ENCODE measurements at regions not wholly inside any gene's neighbourhood (a gene's known extent, or its start where the extent isn't known, plus 50 kb on each side); places are given as distances from the start of the nearest gene placed in this dataset.

DNA sequence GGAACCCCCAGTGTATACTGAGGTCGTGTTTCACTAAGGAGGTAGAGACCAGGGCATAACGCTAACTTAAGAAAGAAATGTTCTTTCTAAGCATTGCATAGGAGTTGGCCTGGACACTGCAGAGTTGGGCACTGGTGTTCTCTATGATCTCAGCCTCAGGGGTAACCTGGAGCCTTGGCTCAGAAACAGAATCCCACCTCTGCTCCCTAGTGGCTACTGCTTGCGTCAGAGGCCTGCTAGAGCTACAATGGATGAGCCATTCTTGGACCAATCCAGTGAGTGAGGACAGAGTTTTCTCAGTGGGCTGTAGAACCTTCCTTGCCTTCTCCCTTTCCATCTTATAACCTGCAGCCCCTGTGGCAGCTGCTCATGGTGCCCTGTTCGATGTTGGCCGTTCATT is 324.4 kb upstream of the CELF4 start:
- H3K4me3 ChIP-seq, result no peak overlapping the region
- H3K36me3 ChIP-seq, result no peaks in the 10 kb centered on the region
- no peak overlapping the region for H3K27ac ChIP-seq
- no peak for DNase-seq (ENCODE audit: low spot score)
- H3K9me3 ChIP-seq, result no peaks in the 10 kb centered on the region
- H3K4me1 ChIP-seq (ENCODE audit: control insufficient read depth in 1 of 2, low read depth in 2 of 2), result no peaks in the 10 kb centered on the region
- ATAC-seq (ENCODE audit: insufficient number of reproducible peaks, low FRiP score, low read depth), result no peak
- TF ChIP-seq, protein P1, sequence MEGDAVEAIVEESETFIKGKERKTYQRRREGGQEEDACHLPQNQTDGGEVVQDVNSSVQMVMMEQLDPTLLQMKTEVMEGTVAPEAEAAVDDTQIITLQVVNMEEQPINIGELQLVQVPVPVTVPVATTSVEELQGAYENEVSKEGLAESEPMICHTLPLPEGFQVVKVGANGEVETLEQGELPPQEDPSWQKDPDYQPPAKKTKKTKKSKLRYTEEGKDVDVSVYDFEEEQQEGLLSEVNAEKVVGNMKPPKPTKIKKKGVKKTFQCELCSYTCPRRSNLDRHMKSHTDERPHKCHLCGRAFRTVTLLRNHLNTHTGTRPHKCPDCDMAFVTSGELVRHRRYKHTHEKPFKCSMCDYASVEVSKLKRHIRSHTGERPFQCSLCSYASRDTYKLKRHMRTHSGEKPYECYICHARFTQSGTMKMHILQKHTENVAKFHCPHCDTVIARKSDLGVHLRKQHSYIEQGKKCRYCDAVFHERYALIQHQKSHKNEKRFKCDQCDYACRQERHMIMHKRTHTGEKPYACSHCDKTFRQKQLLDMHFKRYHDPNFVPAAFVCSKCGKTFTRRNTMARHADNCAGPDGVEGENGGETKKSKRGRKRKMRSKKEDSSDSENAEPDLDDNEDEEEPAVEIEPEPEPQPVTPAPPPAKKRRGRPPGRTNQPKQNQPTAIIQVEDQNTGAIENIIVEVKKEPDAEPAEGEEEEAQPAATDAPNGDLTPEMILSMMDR (IDR thresholded peaks at IDR 0.05), result no peak
- no peaks in the 10 kb centered on the region for H3K27me3 ChIP-seq (replicated peaks; ENCODE audit: insufficient read depth)

DNA sequence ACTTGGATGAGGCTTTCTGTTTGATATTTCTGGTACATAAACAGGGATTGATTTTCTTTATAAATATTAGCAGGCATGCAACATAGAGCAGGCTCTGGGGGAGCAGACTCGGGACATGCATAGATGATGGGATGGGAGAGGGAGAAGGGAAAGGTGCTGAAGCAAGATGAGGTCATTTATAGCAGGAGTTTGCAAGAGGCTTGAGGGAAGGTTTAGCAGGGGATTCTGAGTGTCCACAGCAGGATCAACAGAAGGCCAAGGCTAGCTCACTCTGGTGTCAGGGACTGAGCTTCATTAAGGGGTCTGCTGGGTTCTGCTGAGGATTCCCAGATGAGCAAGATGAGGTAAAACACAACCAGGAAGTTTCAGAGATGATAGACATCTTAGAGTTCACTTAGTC is 309.1 kb upstream of the CELF4 start:
- no peak for DNase-seq (ENCODE audit: low spot score)
- no peak for ATAC-seq (ENCODE audit: insufficient number of reproducible peaks, low FRiP score, low read depth)
- Histone ChIP-seq H3K36me3 (no peaks in the 10 kb centered on the region), H3K4me1 (ENCODE audit: control insufficient read depth in 1 of 2, low read depth in 2 of 2) (no peaks in the 10 kb centered on the region), H3K9me3 (no peaks in the 10 kb centered on the region), H3K27ac (no peak overlapping the region), H3K27me3 (replicated peaks; ENCODE audit: insufficient read depth) (no peaks in the 10 kb centered on the region), H3K4me3 (no peak overlapping the region)
- TF ChIP-seq, protein P1 (IDR thresholded peaks at IDR 0.05), result no peak

DNA sequence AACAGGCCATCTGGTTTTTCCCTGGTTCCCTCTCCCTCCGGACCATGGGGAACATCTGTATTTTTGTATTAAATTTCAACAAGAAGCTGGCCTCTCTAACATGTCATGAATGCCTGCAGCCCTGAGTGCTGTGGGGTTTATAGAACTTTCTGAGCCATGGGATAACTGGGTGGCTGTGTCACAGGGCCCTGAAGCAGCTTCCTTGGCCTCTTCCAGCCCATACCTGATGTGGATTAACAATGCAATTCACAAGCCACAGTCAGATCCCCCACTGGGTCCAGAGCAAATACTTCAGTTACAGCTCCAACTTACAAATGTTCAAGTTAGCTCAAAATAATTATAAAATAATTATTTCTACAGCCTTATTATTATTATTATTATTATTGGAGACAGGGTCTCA is 307.8 kb upstream of the CELF4 start:
- H3K9me3 ChIP-seq, result no peaks in the 10 kb centered on the region
- H3K27ac ChIP-seq, result no peak overlapping the region
- TF ChIP-seq, protein P1 (IDR thresholded peaks at IDR 0.05), result no peak
- H3K36me3 ChIP-seq, result no peaks in the 10 kb centered on the region
- H3K4me1 ChIP-seq (ENCODE audit: control insufficient read depth in 1 of 2, low read depth in 2 of 2), result no peaks in the 10 kb centered on the region
- no peaks in the 10 kb centered on the region for H3K27me3 ChIP-seq (replicated peaks; ENCODE audit: insufficient read depth)
- no peak for DNase-seq (ENCODE audit: low spot score)
- ATAC-seq (ENCODE audit: insufficient number of reproducible peaks, low FRiP score, low read depth), result no peak
- H3K4me3 ChIP-seq, result no peak overlapping the region

DNA sequence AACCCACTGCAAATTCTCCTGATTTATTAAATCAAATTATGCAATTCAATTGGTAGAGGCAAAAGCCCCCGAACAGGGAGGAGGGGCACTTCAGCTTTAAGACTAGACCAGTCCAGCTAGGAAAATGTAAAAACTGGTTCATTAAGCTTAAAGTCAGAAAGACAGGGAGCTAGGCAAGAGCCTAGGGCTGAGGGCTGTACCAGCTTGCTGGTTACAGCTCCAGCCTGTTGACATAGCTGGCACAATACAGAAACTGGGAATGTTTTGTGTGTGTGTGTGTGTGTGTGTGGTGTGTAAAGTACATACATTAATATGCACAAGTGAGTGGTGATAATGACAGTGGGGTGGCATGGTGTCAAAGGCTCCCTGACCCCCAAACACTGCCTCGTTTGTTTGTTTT is 307.0 kb upstream of the CELF4 start:
- TF ChIP-seq, protein P1 (IDR thresholded peaks at IDR 0.05), result no peak
- H3K9me3 ChIP-seq, result no peaks in the 10 kb centered on the region
- ATAC-seq (ENCODE audit: insufficient number of reproducible peaks, low FRiP score, low read depth), result no peak
- no peaks in the 10 kb centered on the region for H3K4me1 ChIP-seq (ENCODE audit: control insufficient read depth in 1 of 2, low read depth in 2 of 2)
- no peak for DNase-seq (ENCODE audit: low spot score)
- no peak overlapping the region for H3K27ac ChIP-seq
- H3K4me3 ChIP-seq, result no peak overlapping the region
- H3K36me3 ChIP-seq, result no peaks in the 10 kb centered on the region
- no peaks in the 10 kb centered on the region for H3K27me3 ChIP-seq (replicated peaks; ENCODE audit: insufficient read depth)

DNA sequence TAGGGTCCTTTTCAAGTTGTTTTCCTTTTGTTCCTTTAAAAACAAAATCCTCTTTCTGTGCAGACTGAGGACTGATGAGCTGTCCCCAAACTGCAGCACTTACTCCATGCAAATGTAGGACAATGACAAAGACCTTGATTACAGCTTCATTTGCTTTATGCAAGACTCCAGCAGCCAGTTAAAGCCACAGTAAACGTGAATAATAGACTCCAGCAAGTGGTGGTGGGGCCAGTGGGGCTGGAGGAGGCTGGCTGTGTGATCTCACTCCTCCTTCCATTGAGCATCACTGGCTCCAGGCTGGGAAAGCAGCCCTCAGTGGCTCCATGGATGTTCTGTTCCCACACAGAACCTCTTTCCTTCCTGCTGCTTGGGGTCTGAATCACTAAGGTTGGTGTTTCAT is 306.0 kb upstream of the CELF4 start:
- Histone ChIP-seq H3K9me3 (no peaks in the 10 kb centered on the region), H3K27me3 (replicated peaks; ENCODE audit: insufficient read depth) (no peaks in the 10 kb centered on the region), H3K4me3 (no peak overlapping the region), H3K27ac (no peak overlapping the region), H3K36me3 (no peaks in the 10 kb centered on the region), H3K4me1 (ENCODE audit: control insufficient read depth in 1 of 2, low read depth in 2 of 2) (no peaks in the 10 kb centered on the region)
- no peak for ATAC-seq (ENCODE audit: insufficient number of reproducible peaks, low FRiP score, low read depth)
- TF ChIP-seq, protein P1 (IDR thresholded peaks at IDR 0.05), result no peak
- no peak for DNase-seq (ENCODE audit: low spot score)
